H1 (cell line): ENCODE measurements at regions not wholly inside any gene's neighbourhood (a gene's known extent, or its start where the extent isn't known, plus 50 kb on each side); places are given as distances from the start of the nearest gene placed in this dataset.

Experiments used
- CTCF ChIA-PET: fragments of 300-600 bp; sonication (Branson Sonifier 250); formaldehyde crosslinking; loops from one replicate; lab custom pipeline; 2021; ENCODE audit not compliant: partially characterized antibody; lab: Charles Lee
- POLR2A ChIA-PET: fragments of 300-600 bp; sonication (Branson Sonifier 250); formaldehyde crosslinking; loops from one replicate; lab custom pipeline; 2021; ENCODE audit warnings: inconsistent platforms; ENCODE audit not compliant: partially characterized antibody; lab: Charles Lee
- DNase-seq, 2 experiments: peaks; one replicate each; pipeline versions ENCODE4 v3.0.0 to v3.0.0-alpha.2; 2010 to 2022; ENCODE audit warnings: low spot score in 2 of 2, low read depth in 1 of 2, mixed read lengths in 1 of 2
- FAIRE-seq: peaks from 2 replicates; lab custom pipeline; 2011; peaks lifted over from hg19 to GRCh38; lab: Jason Lieb, UNC
- H2AFZ ChIP-seq: 2 replicates; pipeline ENCODE4 v1.8.1; 2012; ENCODE audit warnings: low read length, inconsistent platforms
- H2AK5ac ChIP-seq: 2 replicates; pipeline ENCODE4 v1.6.1; 2013; ENCODE audit warnings: low read depth, low read length
- H2BK120ac ChIP-seq: replicated peaks from 2 replicates; pipeline ENCODE3; 2013; ENCODE audit warnings: low read depth, low read length, inconsistent platforms
- H2BK12ac ChIP-seq: 2 replicates; pipeline ENCODE4 v1.6.1; 2013; ENCODE audit warnings: low read depth, low read length
- H2BK15ac ChIP-seq: 2 replicates; pipeline ENCODE4 v1.6.1; 2013; ENCODE audit warnings: low read length
- H2BK20ac ChIP-seq: 2 replicates; pipeline ENCODE4 v1.6.1; 2013; ENCODE audit warnings: low read length
- H2BK5ac ChIP-seq: 2 replicates; pipeline ENCODE4 v1.6.1; 2013; ENCODE audit warnings: low read depth, low read length
- H3K14ac ChIP-seq: 2 replicates; pipeline ENCODE4 v1.6.1; 2013; ENCODE audit warnings: inconsistent platforms; ENCODE audit not compliant: insufficient read length
- H3K18ac ChIP-seq: 2 replicates; pipeline ENCODE4 v1.6.1; 2013; ENCODE audit warnings: low read length; ENCODE audit errors: extremely low read depth
- H3K23ac ChIP-seq: 2 replicates; pipeline ENCODE4 v1.6.1; 2013; ENCODE audit warnings: inconsistent platforms; ENCODE audit not compliant: insufficient read length
- H3K23me2 ChIP-seq: 2 replicates; pipeline ENCODE4 v1.6.1; 2013; ENCODE audit warnings: low read depth, low read length
- H3K27ac ChIP-seq: 2 replicates; pipeline ENCODE4 v1.6.1; 2011; ENCODE audit warnings: low read depth, low read length, inconsistent platforms
- H3K27me3 ChIP-seq, 4 experiments: replicated peaks in 1 of 4; 1 replicate in 1 of 4; 2 replicates in 3 of 4; pipeline versions ENCODE4 v1.6.1 to v1.8.1; 2011 to 2013; ENCODE audit warnings: low read length in 3 of 4, mild to moderate bottlenecking in 3 of 4, inconsistent platforms in 2 of 4, mixed read lengths in 2 of 4, moderate library complexity in 1 of 4; ENCODE audit not compliant: control insufficient read depth in 3 of 4, insufficient read depth in 3 of 4; ENCODE audit errors: extremely low read depth in 1 of 4
- H3K36me3 ChIP-seq, 4 experiments: 2 replicates each; pipeline versions ENCODE4 v1.6.1 to v1.8.1; 2011 to 2013; ENCODE audit warnings: mild to moderate bottlenecking in 4 of 4, low read length in 3 of 4, moderate library complexity in 2 of 4, control low read depth in 1 of 4, inconsistent platforms in 1 of 4; ENCODE audit not compliant: insufficient read depth in 4 of 4, control insufficient read depth in 2 of 4
- H3K4ac ChIP-seq: replicated peaks from 2 replicates; pipeline ENCODE3; 2013; ENCODE audit warnings: low read length, low read depth, mixed read lengths, inconsistent platforms; ENCODE audit not compliant: insufficient read length
- H3K4me1 ChIP-seq, 4 experiments: replicated peaks in 1 of 4; 1 replicate in 1 of 4; 2 replicates in 3 of 4; pipeline versions ENCODE4 v1.6.1 to v1.8.1; 2011 to 2013; ENCODE audit warnings: low read length in 3 of 4, inconsistent platforms in 2 of 4, mixed read lengths in 1 of 4; ENCODE audit not compliant: insufficient read depth in 4 of 4, control insufficient read depth in 3 of 4
- H3K4me2 ChIP-seq, 2 experiments: 2 replicates each; pipeline versions ENCODE4 v1.6.1 to v1.8.1; 2011 to 2013; ENCODE audit warnings: low read depth in 2 of 2, low read length in 2 of 2, control low read depth in 1 of 2, inconsistent platforms in 1 of 2, mild to moderate bottlenecking in 1 of 2; ENCODE audit not compliant: insufficient read depth in 1 of 2
- H3K4me3 ChIP-seq, 4 experiments: fragments of 200-600, 300-600 bp in 1 of 4; sonication (generic), shearing (Covaris generic), sonication (Bioruptor Twin) in 1 of 4; 2 replicates each; pipeline versions ENCODE4 v1.5.1 to v1.8.1; 2011 to 2016; ENCODE audit warnings: low read length in 4 of 4, low read depth in 3 of 4, control low read depth in 2 of 4, inconsistent platforms in 2 of 4, mild to moderate bottlenecking in 2 of 4, mixed read lengths in 1 of 4, moderate library complexity in 1 of 4; ENCODE audit not compliant: insufficient read depth in 2 of 4; ENCODE audit errors: extremely low read depth in 1 of 4
- H3K56ac ChIP-seq: replicated peaks from 2 replicates; pipeline ENCODE3; 2013; ENCODE audit warnings: low read depth, mild to moderate bottlenecking, mixed read lengths, low read length, inconsistent platforms; ENCODE audit not compliant: insufficient read length
- H3K79me1 ChIP-seq: 2 replicates; pipeline ENCODE4 v1.6.1; 2013; ENCODE audit warnings: low read depth, low read length, control low read depth
- H3K79me2 ChIP-seq, 2 experiments: 2 replicates each; pipeline versions ENCODE4 v1.6.1 to v1.8.1; 2012 to 2013; ENCODE audit warnings: low read length in 2 of 2, mild to moderate bottlenecking in 2 of 2, inconsistent platforms in 1 of 2; ENCODE audit not compliant: insufficient read depth in 2 of 2, control insufficient read depth in 1 of 2
- H3K9ac ChIP-seq, 4 experiments: replicated peaks in 1 of 4; 1 replicate in 1 of 4; 2 replicates in 3 of 4; pipeline versions ENCODE4 v1.6.1 to v1.8.1; 2011 to 2013; ENCODE audit warnings: low read depth in 3 of 4, low read length in 3 of 4, control low read depth in 2 of 4, mild to moderate bottlenecking in 2 of 4, moderate library complexity in 2 of 4, inconsistent platforms in 1 of 4; ENCODE audit errors: extremely low read depth in 1 of 4
- H3K9me3 ChIP-seq, 2 experiments: 2 replicates each; pipeline versions ENCODE4 v1.6.1 to v1.8.1; 2012 to 2013; ENCODE audit warnings: mild to moderate bottlenecking in 2 of 2, moderate library complexity in 2 of 2, control low read depth in 1 of 2, inconsistent platforms in 1 of 2, low read depth in 1 of 2, low read length in 1 of 2, mixed read lengths in 1 of 2; ENCODE audit not compliant: insufficient read depth in 2 of 2
- H4K20me1 ChIP-seq, 2 experiments: replicated peaks in 1 of 2; 2 replicates each; pipeline versions ENCODE3 to v1.8.1; 2011 to 2013; ENCODE audit warnings: inconsistent platforms in 2 of 2, low read length in 2 of 2, mild to moderate bottlenecking in 1 of 2; ENCODE audit not compliant: insufficient read depth in 2 of 2, control insufficient read depth in 1 of 2
- H4K5ac ChIP-seq: 2 replicates; pipeline ENCODE4 v1.6.1; 2013; ENCODE audit warnings: low read length, low read depth, mixed read lengths, inconsistent platforms; ENCODE audit not compliant: insufficient read length
- H4K8ac ChIP-seq: 2 replicates; pipeline ENCODE4 v1.8.0; 2013; ENCODE audit warnings: mild to moderate bottlenecking, moderate library complexity, low read length, inconsistent platforms; ENCODE audit not compliant: insufficient read depth; ENCODE audit errors: extremely low read depth
- H4K91ac ChIP-seq: replicated peaks from 2 replicates; pipeline ENCODE3; 2013; ENCODE audit warnings: low read length, mixed read lengths, inconsistent platforms; ENCODE audit not compliant: insufficient read length
- CBX8 ChIP-seq: fragments of 300-800, 300-1000 bp; sonication (generic); IDR thresholded peaks from 2 replicates; pipeline ENCODE4 v1.7.1; 2016; ENCODE audit warnings: low read depth, low read length, borderline replicate concordance
- CTCF ChIP-seq, 3 experiments: IDR thresholded peaks; 1 replicate in 2 of 3; 2 replicates in 1 of 3; pipeline versions ENCODE4 v1.5.1 to v1.6.1; 2011; ENCODE audit warnings: low read length in 3 of 3, mild to moderate bottlenecking in 3 of 3, inconsistent platforms in 2 of 3, low read depth in 1 of 3, moderate library complexity in 1 of 3; ENCODE audit not compliant: insufficient read depth in 1 of 3; ENCODE audit errors: control extremely low read depth in 1 of 3
- EP300 ChIP-seq, 2 experiments: IDR thresholded peaks; 1 replicate in 1 of 2; 2 replicates in 1 of 2; pipeline ENCODE4 v1.6.1; 2011 to 2012; ENCODE audit warnings: low read depth in 2 of 2, low read length in 2 of 2, mild to moderate bottlenecking in 2 of 2, borderline replicate concordance in 1 of 2, inconsistent platforms in 1 of 2, moderate library complexity in 1 of 2
- JUN ChIP-seq: IDR thresholded peaks from 2 replicates; pipeline ENCODE4 v1.6.1; 2011; ENCODE audit warnings: low read depth, mild to moderate bottlenecking, improper control_type of control experiment, low read length
- POLR2AphosphoS5 ChIP-seq: IDR thresholded peaks from 2 replicates; pipeline ENCODE4 v1.6.1; 2011; ENCODE audit warnings: low read depth, low read length
- RBBP5 ChIP-seq: IDR thresholded peaks from 2 replicates; pipeline ENCODE4 v1.7.1; 2012; ENCODE audit warnings: low read depth, mild to moderate bottlenecking, inconsistent platforms, low read length, moderate library complexity, borderline replicate concordance
- RXRA ChIP-seq: IDR thresholded peaks from 2 replicates; pipeline ENCODE4 v1.6.1; 2011; ENCODE audit warnings: low read depth, mild to moderate bottlenecking, low read length, moderate library complexity; ENCODE audit not compliant: insufficient read depth
- SIX5 ChIP-seq: IDR thresholded peaks from 2 replicates; pipeline ENCODE4 v1.6.1; 2011; ENCODE audit warnings: mild to moderate bottlenecking, low read depth, low read length
- TAF1 ChIP-seq: IDR thresholded peaks from 2 replicates; pipeline ENCODE4 v1.6.1; 2011; ENCODE audit warnings: mild to moderate bottlenecking, low read depth, low read length
- WGBS, 2 experiments: shearing (Covaris generic) in 1 of 2; methylation state at CpG; one replicate each; pipeline versions ENCODE4 v1.1.6 to v1.1.7; 2013 to 2015; ENCODE audit warnings: low lambda C conversion rate in 2 of 2, mixed read lengths in 2 of 2, inconsistent platforms in 1 of 2, low coverage in 1 of 2, missing lambda C conversion rate in 1 of 2; ENCODE audit not compliant: insufficient replicate concordance in 2 of 2, insufficient coverage in 1 of 2, insufficient read length in 1 of 2; ENCODE audit errors: extremely low coverage in 1 of 2, missing lambda C conversion rate in 1 of 2; 5-methylcytosine and 5-hydroxymethylcytosine counted together
- TF ChIP-seq, protein P1 (sequence below): IDR thresholded peaks from 2 replicates; pipeline ENCODE4 v1.6.1; 2012; ENCODE audit warnings: low read length, inconsistent platforms

- no peak for DNase-seq
- TF ChIP-seq SIX5: no peak
- no peak for TF ChIP-seq CTCF (IDR thresholded peaks at IDR 0.05; ENCODE audit: control extremely low read depth in 1 of 3, insufficient read depth in 1 of 3, low read depth in 1 of 3, low read length in 3 of 3)
- no peak for TF ChIP-seq JUN
- TF ChIP-seq, protein P1, sequence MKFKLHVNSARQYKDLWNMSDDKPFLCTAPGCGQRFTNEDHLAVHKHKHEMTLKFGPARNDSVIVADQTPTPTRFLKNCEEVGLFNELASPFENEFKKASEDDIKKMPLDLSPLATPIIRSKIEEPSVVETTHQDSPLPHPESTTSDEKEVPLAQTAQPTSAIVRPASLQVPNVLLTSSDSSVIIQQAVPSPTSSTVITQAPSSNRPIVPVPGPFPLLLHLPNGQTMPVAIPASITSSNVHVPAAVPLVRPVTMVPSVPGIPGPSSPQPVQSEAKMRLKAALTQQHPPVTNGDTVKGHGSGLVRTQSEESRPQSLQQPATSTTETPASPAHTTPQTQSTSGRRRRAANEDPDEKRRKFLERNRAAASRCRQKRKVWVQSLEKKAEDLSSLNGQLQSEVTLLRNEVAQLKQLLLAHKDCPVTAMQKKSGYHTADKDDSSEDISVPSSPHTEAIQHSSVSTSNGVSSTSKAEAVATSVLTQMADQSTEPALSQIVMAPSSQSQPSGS: no peak
- no peak for TF ChIP-seq RBBP5
- TF ChIP-seq RXRA: no peak
- no peak for TF ChIP-seq EP300 (IDR thresholded peaks at IDR 0.05; ENCODE audit: borderline replicate concordance in 1 of 2, low read depth in 2 of 2, low read length in 2 of 2)
- TF ChIP-seq POLR2AphosphoS5: no peak
- no peak for TF ChIP-seq TAF1
- TF ChIP-seq CBX8: no peak
These were observed 94.6 kb downstream of the TBXT start for GRCh38 chr6:166073082-166073481.

More at GRCh38 chr6:166073082-166073481, 94.6 kb downstream of the TBXT start:
- H3K18ac ChIP-seq: no peak overlapping the region
- ChIA-PET POLR2A (no interaction called here), CTCF (interaction anchor here (0.6 kb wide), 1 partner anchor 480 kb away, joined by 4 read pairs; no protein-coding TSS in a partner anchor)
- H3K79me2 ChIP-seq: no peaks in the 10 kb centered on the region
- no peak overlapping the region for H2BK120ac ChIP-seq
- no peaks in the 10 kb centered on the region; a peak in 1 of 4 replicates for H3K9me3 ChIP-seq
- no peaks in the 10 kb centered on the region for H4K20me1 ChIP-seq
- no peak overlapping the region for H2BK12ac ChIP-seq
- no peak overlapping the region for H3K4me3 ChIP-seq
- H3K9ac ChIP-seq: no peak overlapping the region
- no peak overlapping the region for H4K91ac ChIP-seq
- no peak overlapping the region for H3K14ac ChIP-seq
- H3K4me1 ChIP-seq: no peaks in the 10 kb centered on the region
- H2BK15ac ChIP-seq: no peak overlapping the region
- no peak overlapping the region for H4K8ac ChIP-seq
- H3K36me3 ChIP-seq: no peaks in the 10 kb centered on the region
- H3K27me3 ChIP-seq: no peaks in the 10 kb centered on the region
- no peak overlapping the region for H3K23ac ChIP-seq
- no peak overlapping the region for H3K27ac ChIP-seq
- no peak overlapping the region for H4K5ac ChIP-seq
- FAIRE-seq: no peak
- no peak overlapping the region for H2AFZ ChIP-seq
- H2BK5ac ChIP-seq: no peak overlapping the region
- no peaks in the 10 kb centered on the region for H3K23me2 ChIP-seq
- H2AK5ac ChIP-seq: no peak overlapping the region
- no peak overlapping the region for H2BK20ac ChIP-seq
- H3K56ac ChIP-seq: no peak overlapping the region
- H3K4me2 ChIP-seq: no peak overlapping the region
- WGBS, 2 experiments: 93% methylated on average over 9 of the region's 9 CpGs; no CpG with 5 or more reads in 1 of the 2 experiments
- H3K4ac ChIP-seq: no peak overlapping the region
- H3K79me1 ChIP-seq: no peaks in the 10 kb centered on the region
